Smooth muscle cell (in vitro differentiated cells): ENCODE measurements at regions not wholly inside any gene's neighbourhood (a gene's known extent, or its start where the extent isn't known, plus 50 kb on each side); places are given as distances from the start of the nearest gene placed in this dataset.

Source experiments
- DNase-seq: peaks from one replicate; lab custom pipeline; 2025; ENCODE audit not compliant: unreplicated experiment; lab: John Stamatoyannopoulos, UW
- H2AFZ ChIP-seq: fragments of 200-600 bp; sonication (generic); 2 replicates; pipeline ENCODE4 v1.6.0; 2016; ENCODE audit warnings: antibody characterized with exemption, low read depth, mild to moderate bottlenecking
- H3F3A ChIP-seq: fragments of 200-600 bp; sonication (generic); 2 replicates; pipeline ENCODE4 v1.6.0; 2017; ENCODE audit warnings: antibody characterized with exemption, low read depth
- H3K27ac ChIP-seq: fragments of 200-600 bp; sonication (generic); 2 replicates; pipeline ENCODE4 v1.5.1; 2016; ENCODE audit warnings: low read depth, mild to moderate bottlenecking
- H3K27me3 ChIP-seq: fragments of 200-600 bp; sonication (generic); 2 replicates; pipeline ENCODE4 v1.6.1; 2016; ENCODE audit warnings: low read depth, mild to moderate bottlenecking
- H3K36me3 ChIP-seq: fragments of 200-600 bp; sonication (generic); 2 replicates; pipeline ENCODE4 v1.5.1; 2016; ENCODE audit warnings: low read depth
- H3K4me1 ChIP-seq: fragments of 200-600 bp; sonication (generic); 2 replicates; pipeline ENCODE4 v1.5.1; 2016; ENCODE audit warnings: low read depth
- H3K4me2 ChIP-seq: fragments of 200-600 bp; sonication (generic); 2 replicates; pipeline ENCODE4 v1.6.0; 2016; ENCODE audit warnings: mild to moderate bottlenecking
- H3K4me3 ChIP-seq: fragments of 200-600 bp; sonication (generic); 2 replicates; pipeline ENCODE4 v1.5.1; 2016; ENCODE audit warnings: mild to moderate bottlenecking
- H3K79me2 ChIP-seq: fragments of 200-600 bp; sonication (generic); 2 replicates; pipeline ENCODE4 v1.6.0; 2016; ENCODE audit warnings: low read depth, mild to moderate bottlenecking
- H3K9ac ChIP-seq: fragments of 200-600 bp; sonication (generic); 2 replicates; pipeline ENCODE4 v1.6.0; 2016; ENCODE audit warnings: low read depth
- H3K9me3 ChIP-seq: fragments of 200-600 bp; sonication (generic); replicated peaks from 2 replicates; pipeline ENCODE4 v1.5.1; 2016; ENCODE audit warnings: low read depth
- H4K20me1 ChIP-seq: fragments of 200-600 bp; sonication (generic); 2 replicates; pipeline ENCODE4 v1.6.0; 2016; ENCODE audit warnings: low read depth
- WGBS: methylation state at CpG from one replicate; pipeline ENCODE4 v1.1.7; 2016; ENCODE audit warnings: low lambda C conversion rate; 5-methylcytosine and 5-hydroxymethylcytosine counted together
- TF ChIP-seq, protein P1 (sequence below): fragments of 200-600 bp; sonication (generic); IDR thresholded peaks from 2 replicates; pipeline ENCODE4 v1.5.1; 2017; ENCODE audit warnings: borderline replicate concordance, mild to moderate bottlenecking, antibody characterized with exemption; ENCODE audit not compliant: insufficient read depth, poor library complexity, severe bottlenecking

DNA sequence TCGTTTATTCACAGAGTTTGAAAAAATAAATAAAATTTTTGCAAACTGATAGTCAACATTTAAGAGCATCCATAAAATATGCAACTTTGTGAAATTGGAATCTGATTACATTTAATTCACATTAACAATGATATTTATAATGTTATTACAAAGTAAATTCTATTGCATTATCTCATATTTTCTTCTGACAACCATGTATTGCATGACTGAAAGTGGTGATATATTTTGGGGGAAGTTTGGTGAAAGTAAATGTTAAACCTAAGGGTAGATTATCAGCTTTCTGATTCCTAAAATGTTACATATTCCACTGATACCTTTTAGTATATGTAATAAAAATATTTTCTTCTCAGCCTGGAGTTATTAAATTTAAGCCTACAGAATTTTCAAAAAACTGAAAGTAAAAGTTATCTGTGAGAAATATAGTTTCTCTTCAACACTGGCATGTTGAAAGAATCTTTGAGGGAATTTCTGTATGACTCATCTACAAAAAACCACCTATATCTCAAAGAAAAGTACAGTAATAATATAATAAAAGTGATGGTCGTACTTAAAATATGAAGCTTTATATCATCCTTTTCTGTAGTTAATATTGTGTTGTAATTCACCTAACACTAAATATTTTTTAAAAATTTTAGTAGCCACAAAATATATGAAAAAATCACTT is 1179.6 kb upstream of the PCDH7 start:
- no peak for DNase-seq
- no peak overlapping the region for H3K9ac ChIP-seq
- no peaks in the 10 kb centered on the region for H3K27me3 ChIP-seq
- no peaks in the 10 kb centered on the region for H3K79me2 ChIP-seq
- H3K36me3 ChIP-seq: no peaks in the 10 kb centered on the region
- no peaks in the 10 kb centered on the region for H3K4me1 ChIP-seq
- H3F3A ChIP-seq: no peaks in the 10 kb centered on the region
- no peak overlapping the region for H3K4me2 ChIP-seq
- WGBS: 82% methylated on average over 2 of the region's 2 CpGs
- TF ChIP-seq, protein P1, sequence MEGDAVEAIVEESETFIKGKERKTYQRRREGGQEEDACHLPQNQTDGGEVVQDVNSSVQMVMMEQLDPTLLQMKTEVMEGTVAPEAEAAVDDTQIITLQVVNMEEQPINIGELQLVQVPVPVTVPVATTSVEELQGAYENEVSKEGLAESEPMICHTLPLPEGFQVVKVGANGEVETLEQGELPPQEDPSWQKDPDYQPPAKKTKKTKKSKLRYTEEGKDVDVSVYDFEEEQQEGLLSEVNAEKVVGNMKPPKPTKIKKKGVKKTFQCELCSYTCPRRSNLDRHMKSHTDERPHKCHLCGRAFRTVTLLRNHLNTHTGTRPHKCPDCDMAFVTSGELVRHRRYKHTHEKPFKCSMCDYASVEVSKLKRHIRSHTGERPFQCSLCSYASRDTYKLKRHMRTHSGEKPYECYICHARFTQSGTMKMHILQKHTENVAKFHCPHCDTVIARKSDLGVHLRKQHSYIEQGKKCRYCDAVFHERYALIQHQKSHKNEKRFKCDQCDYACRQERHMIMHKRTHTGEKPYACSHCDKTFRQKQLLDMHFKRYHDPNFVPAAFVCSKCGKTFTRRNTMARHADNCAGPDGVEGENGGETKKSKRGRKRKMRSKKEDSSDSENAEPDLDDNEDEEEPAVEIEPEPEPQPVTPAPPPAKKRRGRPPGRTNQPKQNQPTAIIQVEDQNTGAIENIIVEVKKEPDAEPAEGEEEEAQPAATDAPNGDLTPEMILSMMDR: no peak
- no peak overlapping the region for H3K27ac ChIP-seq
- H4K20me1 ChIP-seq: no peaks in the 10 kb centered on the region
- H3K9me3 ChIP-seq: no peaks in the 10 kb centered on the region
- no peak overlapping the region for H2AFZ ChIP-seq
- no peak overlapping the region for H3K4me3 ChIP-seq

DNA sequence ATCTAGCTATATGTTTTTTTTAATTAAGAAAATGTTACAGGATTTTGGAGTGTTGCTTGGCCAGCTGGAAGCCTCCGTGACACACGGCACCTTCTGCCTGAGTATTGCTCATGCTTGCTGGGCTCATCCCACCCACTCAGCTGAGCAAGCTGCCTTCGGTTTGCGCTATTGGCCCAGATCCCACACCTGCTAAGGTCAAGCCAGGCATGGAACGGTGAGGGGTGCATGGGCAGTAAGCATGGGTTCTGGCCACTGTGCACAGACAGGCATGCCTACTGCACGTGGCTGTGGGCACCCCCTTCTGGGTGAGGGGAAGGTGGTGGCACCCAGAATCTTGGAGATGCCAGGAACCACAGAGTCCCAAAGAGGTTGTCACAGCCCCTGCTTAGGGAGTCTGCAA is 1178.4 kb upstream of the PCDH7 start:
- Histone ChIP-seq H3K27ac (no peak overlapping the region), H2AFZ (no peak overlapping the region), H3K4me2 (no peak overlapping the region), H4K20me1 (no peaks in the 10 kb centered on the region), H3K27me3 (no peaks in the 10 kb centered on the region), H3K36me3 (no peaks in the 10 kb centered on the region), H3K79me2 (no peaks in the 10 kb centered on the region), H3K4me3 (no peak overlapping the region), H3K4me1 (no peaks in the 10 kb centered on the region), H3F3A (no peaks in the 10 kb centered on the region), H3K9me3 (no peaks in the 10 kb centered on the region), H3K9ac (no peak overlapping the region)
- 98% methylated on average over 6 of the region's 6 CpGs for WGBS
- TF ChIP-seq, protein P1: no peak
- DNase-seq: no peak

DNA sequence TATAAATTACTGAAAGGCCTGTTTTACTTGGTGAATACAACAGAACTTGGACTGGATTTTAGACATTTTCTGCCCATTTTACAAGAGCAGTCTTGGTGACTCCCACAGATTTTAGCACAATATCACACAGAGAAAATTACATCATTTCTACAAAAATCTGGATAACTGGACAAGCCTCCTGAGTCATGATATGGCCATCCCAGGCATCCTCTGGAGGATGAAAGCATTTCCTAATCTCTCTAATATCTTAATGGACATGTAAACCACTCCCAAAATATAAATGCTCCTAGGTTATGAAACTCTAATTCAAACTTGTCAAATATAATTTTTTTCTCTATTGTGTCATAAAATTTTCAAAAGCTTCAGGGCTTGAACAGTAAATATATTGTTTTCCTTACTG is 1170.8 kb upstream of the PCDH7 start:
- H3K79me2 ChIP-seq: no peaks in the 10 kb centered on the region
- no peaks in the 10 kb centered on the region for H3K9me3 ChIP-seq
- H3K4me3 ChIP-seq: no peak overlapping the region
- H3K27me3 ChIP-seq: no peaks in the 10 kb centered on the region
- H3K4me1 ChIP-seq: no peaks in the 10 kb centered on the region
- H3F3A ChIP-seq: no peaks in the 10 kb centered on the region
- no peak for DNase-seq
- H3K4me2 ChIP-seq: no peak overlapping the region
- H3K27ac ChIP-seq: no peak overlapping the region
- H3K9ac ChIP-seq: no peak overlapping the region
- TF ChIP-seq, protein P1: no peak
- H4K20me1 ChIP-seq: no peaks in the 10 kb centered on the region
- no peak overlapping the region for H2AFZ ChIP-seq
- no peaks in the 10 kb centered on the region for H3K36me3 ChIP-seq

DNA sequence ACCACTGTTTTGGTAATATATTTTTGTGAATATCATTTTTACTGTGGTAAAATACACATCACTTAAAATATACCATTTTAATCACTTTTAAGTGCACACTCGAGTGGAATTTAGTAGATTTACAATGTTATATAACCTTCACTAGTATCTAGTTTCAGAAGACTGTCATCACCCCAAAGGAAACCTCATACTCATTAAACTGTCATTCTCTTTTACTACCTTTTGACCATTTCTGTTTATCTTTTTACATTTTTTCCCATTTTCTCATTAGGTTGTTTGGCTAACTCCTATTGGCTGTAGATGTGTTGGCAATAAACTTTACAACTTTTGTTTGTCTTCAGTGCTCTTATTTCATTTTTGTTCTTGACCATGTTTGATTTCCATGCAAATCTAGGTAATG is 1168.3 kb upstream of the PCDH7 start:
- Histone ChIP-seq H3K36me3 (no peaks in the 10 kb centered on the region), H3K9me3 (no peaks in the 10 kb centered on the region), H3K79me2 (no peaks in the 10 kb centered on the region), H2AFZ (no peak overlapping the region), H3K4me2 (no peak overlapping the region), H4K20me1 (no peaks in the 10 kb centered on the region), H3K9ac (no peak overlapping the region), H3K4me1 (no peaks in the 10 kb centered on the region), H3K4me3 (no peak overlapping the region), H3K27me3 (no peaks in the 10 kb centered on the region), H3F3A (no peaks in the 10 kb centered on the region), H3K27ac (no peak overlapping the region)
- WGBS: 61% methylated on average over 1 of the region's 1 CpG
- DNase-seq: no peak
- TF ChIP-seq, protein P1: no peak
